H1 (cell line): ENCODE measurements at regions not wholly inside any gene's neighbourhood (a gene's known extent, or its start where the extent isn't known, plus 50 kb on each side); places are given as distances from the start of the nearest gene placed in this dataset.

Source experiments
- CTCF ChIA-PET: fragments of 300-600 bp; sonication (Branson Sonifier 250); formaldehyde crosslinking; loops from one replicate; lab custom pipeline; 2021; ENCODE audit not compliant: partially characterized antibody; lab: Charles Lee
- POLR2A ChIA-PET: fragments of 300-600 bp; sonication (Branson Sonifier 250); formaldehyde crosslinking; loops from one replicate; lab custom pipeline; 2021; ENCODE audit warnings: inconsistent platforms; ENCODE audit not compliant: partially characterized antibody; lab: Charles Lee
- DNase-seq, 2 experiments: peaks; one replicate each; pipeline versions ENCODE4 v3.0.0 to v3.0.0-alpha.2; 2010 to 2022; ENCODE audit warnings: low spot score in 2 of 2, low read depth in 1 of 2, mixed read lengths in 1 of 2
- FAIRE-seq: peaks from 2 replicates; lab custom pipeline; 2011; peaks lifted over from hg19 to GRCh38; lab: Jason Lieb, UNC
- H2AFZ ChIP-seq: 2 replicates; pipeline ENCODE4 v1.8.1; 2012; ENCODE audit warnings: low read length, inconsistent platforms
- H2AK5ac ChIP-seq: 2 replicates; pipeline ENCODE4 v1.6.1; 2013; ENCODE audit warnings: low read depth, low read length
- H2BK120ac ChIP-seq: replicated peaks from 2 replicates; pipeline ENCODE3; 2013; ENCODE audit warnings: low read depth, low read length, inconsistent platforms
- H2BK12ac ChIP-seq: 2 replicates; pipeline ENCODE4 v1.6.1; 2013; ENCODE audit warnings: low read depth, low read length
- H2BK15ac ChIP-seq: 2 replicates; pipeline ENCODE4 v1.6.1; 2013; ENCODE audit warnings: low read length
- H2BK20ac ChIP-seq: 2 replicates; pipeline ENCODE4 v1.6.1; 2013; ENCODE audit warnings: low read length
- H2BK5ac ChIP-seq: 2 replicates; pipeline ENCODE4 v1.6.1; 2013; ENCODE audit warnings: low read depth, low read length
- H3K14ac ChIP-seq: 2 replicates; pipeline ENCODE4 v1.6.1; 2013; ENCODE audit warnings: inconsistent platforms; ENCODE audit not compliant: insufficient read length
- H3K18ac ChIP-seq: 2 replicates; pipeline ENCODE4 v1.6.1; 2013; ENCODE audit warnings: low read length; ENCODE audit errors: extremely low read depth
- H3K23ac ChIP-seq: 2 replicates; pipeline ENCODE4 v1.6.1; 2013; ENCODE audit warnings: inconsistent platforms; ENCODE audit not compliant: insufficient read length
- H3K23me2 ChIP-seq: 2 replicates; pipeline ENCODE4 v1.6.1; 2013; ENCODE audit warnings: low read depth, low read length
- H3K27ac ChIP-seq: 2 replicates; pipeline ENCODE4 v1.6.1; 2011; ENCODE audit warnings: low read depth, low read length, inconsistent platforms
- H3K27me3 ChIP-seq, 4 experiments: replicated peaks in 1 of 4; 1 replicate in 1 of 4; 2 replicates in 3 of 4; pipeline versions ENCODE4 v1.6.1 to v1.8.1; 2011 to 2013; ENCODE audit warnings: low read length in 3 of 4, mild to moderate bottlenecking in 3 of 4, inconsistent platforms in 2 of 4, mixed read lengths in 2 of 4, moderate library complexity in 1 of 4; ENCODE audit not compliant: control insufficient read depth in 3 of 4, insufficient read depth in 3 of 4; ENCODE audit errors: extremely low read depth in 1 of 4
- H3K36me3 ChIP-seq, 4 experiments: 2 replicates each; pipeline versions ENCODE4 v1.6.1 to v1.8.1; 2011 to 2013; ENCODE audit warnings: mild to moderate bottlenecking in 4 of 4, low read length in 3 of 4, moderate library complexity in 2 of 4, control low read depth in 1 of 4, inconsistent platforms in 1 of 4; ENCODE audit not compliant: insufficient read depth in 4 of 4, control insufficient read depth in 2 of 4
- H3K4ac ChIP-seq: replicated peaks from 2 replicates; pipeline ENCODE3; 2013; ENCODE audit warnings: low read length, low read depth, mixed read lengths, inconsistent platforms; ENCODE audit not compliant: insufficient read length
- H3K4me1 ChIP-seq, 4 experiments: replicated peaks in 1 of 4; 1 replicate in 1 of 4; 2 replicates in 3 of 4; pipeline versions ENCODE4 v1.6.1 to v1.8.1; 2011 to 2013; ENCODE audit warnings: low read length in 3 of 4, inconsistent platforms in 2 of 4, mixed read lengths in 1 of 4; ENCODE audit not compliant: insufficient read depth in 4 of 4, control insufficient read depth in 3 of 4
- H3K4me2 ChIP-seq, 2 experiments: 2 replicates each; pipeline versions ENCODE4 v1.6.1 to v1.8.1; 2011 to 2013; ENCODE audit warnings: low read depth in 2 of 2, low read length in 2 of 2, control low read depth in 1 of 2, inconsistent platforms in 1 of 2, mild to moderate bottlenecking in 1 of 2; ENCODE audit not compliant: insufficient read depth in 1 of 2
- H3K4me3 ChIP-seq, 4 experiments: fragments of 200-600, 300-600 bp in 1 of 4; sonication (generic), shearing (Covaris generic), sonication (Bioruptor Twin) in 1 of 4; 2 replicates each; pipeline versions ENCODE4 v1.5.1 to v1.8.1; 2011 to 2016; ENCODE audit warnings: low read length in 4 of 4, low read depth in 3 of 4, control low read depth in 2 of 4, inconsistent platforms in 2 of 4, mild to moderate bottlenecking in 2 of 4, mixed read lengths in 1 of 4, moderate library complexity in 1 of 4; ENCODE audit not compliant: insufficient read depth in 2 of 4; ENCODE audit errors: extremely low read depth in 1 of 4
- H3K56ac ChIP-seq: replicated peaks from 2 replicates; pipeline ENCODE3; 2013; ENCODE audit warnings: low read depth, mild to moderate bottlenecking, mixed read lengths, low read length, inconsistent platforms; ENCODE audit not compliant: insufficient read length
- H3K79me1 ChIP-seq: 2 replicates; pipeline ENCODE4 v1.6.1; 2013; ENCODE audit warnings: low read depth, low read length, control low read depth
- H3K79me2 ChIP-seq, 2 experiments: 2 replicates each; pipeline versions ENCODE4 v1.6.1 to v1.8.1; 2012 to 2013; ENCODE audit warnings: low read length in 2 of 2, mild to moderate bottlenecking in 2 of 2, inconsistent platforms in 1 of 2; ENCODE audit not compliant: insufficient read depth in 2 of 2, control insufficient read depth in 1 of 2
- H3K9ac ChIP-seq, 4 experiments: replicated peaks in 1 of 4; 1 replicate in 1 of 4; 2 replicates in 3 of 4; pipeline versions ENCODE4 v1.6.1 to v1.8.1; 2011 to 2013; ENCODE audit warnings: low read depth in 3 of 4, low read length in 3 of 4, control low read depth in 2 of 4, mild to moderate bottlenecking in 2 of 4, moderate library complexity in 2 of 4, inconsistent platforms in 1 of 4; ENCODE audit errors: extremely low read depth in 1 of 4
- H3K9me3 ChIP-seq, 2 experiments: 2 replicates each; pipeline versions ENCODE4 v1.6.1 to v1.8.1; 2012 to 2013; ENCODE audit warnings: mild to moderate bottlenecking in 2 of 2, moderate library complexity in 2 of 2, control low read depth in 1 of 2, inconsistent platforms in 1 of 2, low read depth in 1 of 2, low read length in 1 of 2, mixed read lengths in 1 of 2; ENCODE audit not compliant: insufficient read depth in 2 of 2
- H4K20me1 ChIP-seq, 2 experiments: replicated peaks in 1 of 2; 2 replicates each; pipeline versions ENCODE3 to v1.8.1; 2011 to 2013; ENCODE audit warnings: inconsistent platforms in 2 of 2, low read length in 2 of 2, mild to moderate bottlenecking in 1 of 2; ENCODE audit not compliant: insufficient read depth in 2 of 2, control insufficient read depth in 1 of 2
- H4K5ac ChIP-seq: 2 replicates; pipeline ENCODE4 v1.6.1; 2013; ENCODE audit warnings: low read length, low read depth, mixed read lengths, inconsistent platforms; ENCODE audit not compliant: insufficient read length
- H4K8ac ChIP-seq: 2 replicates; pipeline ENCODE4 v1.8.0; 2013; ENCODE audit warnings: mild to moderate bottlenecking, moderate library complexity, low read length, inconsistent platforms; ENCODE audit not compliant: insufficient read depth; ENCODE audit errors: extremely low read depth
- H4K91ac ChIP-seq: replicated peaks from 2 replicates; pipeline ENCODE3; 2013; ENCODE audit warnings: low read length, mixed read lengths, inconsistent platforms; ENCODE audit not compliant: insufficient read length
- BRCA1 ChIP-seq: IDR thresholded peaks from 2 replicates; pipeline ENCODE4 v1.6.1; 2012; ENCODE audit warnings: low read depth, low read length, improper control_type of control experiment
- EP300 ChIP-seq, 2 experiments: IDR thresholded peaks; 1 replicate in 1 of 2; 2 replicates in 1 of 2; pipeline ENCODE4 v1.6.1; 2011 to 2012; ENCODE audit warnings: low read depth in 2 of 2, low read length in 2 of 2, mild to moderate bottlenecking in 2 of 2, borderline replicate concordance in 1 of 2, inconsistent platforms in 1 of 2, moderate library complexity in 1 of 2
- FOSL1 ChIP-seq: IDR thresholded peaks from 2 replicates; pipeline ENCODE4 v1.6.1; 2011; ENCODE audit warnings: mild to moderate bottlenecking, low read depth, low read length, moderate library complexity; ENCODE audit not compliant: insufficient read depth
- JUND ChIP-seq: IDR thresholded peaks from 2 replicates; pipeline ENCODE4 v1.6.1; 2011; ENCODE audit warnings: mild to moderate bottlenecking, improper control_type of control experiment, low read length
- NRF1 ChIP-seq: IDR thresholded peaks from 2 replicates; pipeline ENCODE4 v1.6.1; 2011; ENCODE audit warnings: mild to moderate bottlenecking, low read depth, low read length, improper control_type of control experiment
- RAD21 ChIP-seq, 2 experiments: IDR thresholded peaks in 1 of 2; conservative IDR thresholded peaks in 1 of 2; 2 replicates each; pipeline ENCODE4 v1.6.1; 2011; ENCODE audit warnings: low read depth in 2 of 2, low read length in 2 of 2, improper control_type of control experiment in 1 of 2, inconsistent platforms in 1 of 2, mild to moderate bottlenecking in 1 of 2, moderate library complexity in 1 of 2
- RNF2 ChIP-seq: fragments of 200-900, 300-1000 bp; sonication (generic); IDR thresholded peaks from 2 replicates; pipeline ENCODE4 v1.7.1; 2016; ENCODE audit warnings: borderline replicate concordance, low read depth, mild to moderate bottlenecking, antibody characterized with exemption, low read length; ENCODE audit not compliant: poor library complexity, severe bottlenecking; ENCODE audit errors: missing control alignments
- SAP30 ChIP-seq: fragments of 300-600 bp; sonication (generic); IDR thresholded peaks from 2 replicates; pipeline ENCODE4 v1.7.1; 2012; ENCODE audit warnings: low read length, moderate library complexity, mild to moderate bottlenecking, inconsistent platforms; ENCODE audit not compliant: insufficient read depth, insufficient replicate concordance
- SIX5 ChIP-seq: IDR thresholded peaks from 2 replicates; pipeline ENCODE4 v1.6.1; 2011; ENCODE audit warnings: mild to moderate bottlenecking, low read depth, low read length
- SP4 ChIP-seq: IDR thresholded peaks from 2 replicates; pipeline ENCODE4 v1.6.1; 2012; ENCODE audit warnings: low read length, inconsistent platforms
- WGBS, 2 experiments: shearing (Covaris generic) in 1 of 2; methylation state at CpG; one replicate each; pipeline versions ENCODE4 v1.1.6 to v1.1.7; 2013 to 2015; ENCODE audit warnings: low lambda C conversion rate in 2 of 2, mixed read lengths in 2 of 2, inconsistent platforms in 1 of 2, low coverage in 1 of 2, missing lambda C conversion rate in 1 of 2; ENCODE audit not compliant: insufficient replicate concordance in 2 of 2, insufficient coverage in 1 of 2, insufficient read length in 1 of 2; ENCODE audit errors: extremely low coverage in 1 of 2, missing lambda C conversion rate in 1 of 2; 5-methylcytosine and 5-hydroxymethylcytosine counted together
- TF ChIP-seq, protein P1 (sequence below), 3 experiments: IDR thresholded peaks; 1 replicate in 2 of 3; 2 replicates in 1 of 3; pipeline versions ENCODE4 v1.5.1 to v1.6.1; 2011; ENCODE audit warnings: low read length in 3 of 3, mild to moderate bottlenecking in 3 of 3, inconsistent platforms in 2 of 3, low read depth in 1 of 3, moderate library complexity in 1 of 3; ENCODE audit not compliant: insufficient read depth in 1 of 3; ENCODE audit errors: control extremely low read depth in 1 of 3

DNA sequence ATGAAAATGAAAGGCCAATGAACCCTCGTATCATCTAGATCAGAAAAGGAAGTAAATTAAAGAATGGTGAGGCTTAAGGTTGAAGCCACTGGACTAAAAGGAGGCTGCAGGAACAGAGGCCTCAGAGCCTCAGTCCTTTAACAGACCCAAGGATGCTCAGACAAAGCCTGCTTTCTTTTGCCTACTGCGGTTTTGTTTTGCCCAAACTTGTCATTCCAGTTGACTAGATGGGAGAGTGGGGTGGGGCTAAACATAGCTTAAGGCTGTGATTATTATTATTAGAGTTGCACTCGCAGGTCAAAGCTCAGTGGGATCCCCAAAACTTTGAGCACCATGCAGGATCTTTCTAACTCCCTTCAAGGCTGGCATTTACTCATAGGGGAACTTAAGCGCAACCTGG, 163.9 kb downstream of the RBM46 start:
- CTCF ChIA-PET, result interaction anchor here (0.7 to 1.3 kb wide), 3 partner anchors 38 to 319 kb away, joined by 3 to 5 read pairs (median 3); no protein-coding TSS in a partner anchor
- peaks cover 4 to 6% of the 10 kb centered on the region in 2 experiments; a peak in 3 of 4 replicates for H3K9me3 ChIP-seq
- H4K91ac ChIP-seq, result no peak overlapping the region
- H2BK20ac ChIP-seq, result no peak overlapping the region
- no peak overlapping the region for H3K4me2 ChIP-seq
- H2BK15ac ChIP-seq, result no peak overlapping the region
- H3K23me2 ChIP-seq, result no peaks in the 10 kb centered on the region
- no peak overlapping the region for H4K5ac ChIP-seq
- H2BK5ac ChIP-seq, result no peak overlapping the region
- POLR2A ChIA-PET, result no interaction called here
- H3K79me2 ChIP-seq, result no peaks in the 10 kb centered on the region
- no peak overlapping the region for H2BK120ac ChIP-seq
- no peak overlapping the region for H3K4ac ChIP-seq
- FAIRE-seq (no peak), DNase-seq (no peak)
- no peak overlapping the region for H3K14ac ChIP-seq
- H3K18ac ChIP-seq, result no peak overlapping the region
- H3K56ac ChIP-seq, result no peak overlapping the region
- H3K23ac ChIP-seq, result no peak overlapping the region
- H2AK5ac ChIP-seq, result no peak overlapping the region
- H3K4me3 ChIP-seq, result no peak overlapping the region
- 92% methylated on average over 4 of the region's 4 CpGs; no CpG with 5 or more reads in 1 of the 2 experiments for WGBS, 2 experiments
- H3K27me3 ChIP-seq, result peaks cover 0 to 1% (median 0%) of the 10 kb centered on the region in 4 experiments; a peak in 1 of 7 replicates
- no peak overlapping the region for H3K9ac ChIP-seq
- H3K79me1 ChIP-seq, result no peaks in the 10 kb centered on the region
- no peak overlapping the region for H4K8ac ChIP-seq
- no peak overlapping the region for H3K27ac ChIP-seq
- H2BK12ac ChIP-seq, result no peak overlapping the region
- H3K4me1 ChIP-seq, result no peaks in the 10 kb centered on the region
- H2AFZ ChIP-seq, result 0 out of 2 replicates have a peak overlapping the region, but pooled peaks have one; percentile 23
- H4K20me1 ChIP-seq, result no peaks in the 10 kb centered on the region
- H3K36me3 ChIP-seq, result no peaks in the 10 kb centered on the region
- no peak for TF ChIP-seq SP4
- no peak for TF ChIP-seq SAP30
- TF ChIP-seq EP300 (IDR thresholded peaks at IDR 0.05; ENCODE audit: borderline replicate concordance in 1 of 2, low read depth in 2 of 2, low read length in 2 of 2), result no peak
- no peak for TF ChIP-seq SIX5
- TF ChIP-seq BRCA1, result no peak
- TF ChIP-seq JUND, result no peak
- no peak for TF ChIP-seq NRF1
- no peak for TF ChIP-seq RAD21 (IDR thresholded peaks at IDR 0.05 in 1 of 2, conservative IDR thresholded peaks at IDR 0.05 in 1 of 2; ENCODE audit: low read depth in 2 of 2, low read length in 2 of 2)
- TF ChIP-seq FOSL1, result no peak
- TF ChIP-seq, protein P1, sequence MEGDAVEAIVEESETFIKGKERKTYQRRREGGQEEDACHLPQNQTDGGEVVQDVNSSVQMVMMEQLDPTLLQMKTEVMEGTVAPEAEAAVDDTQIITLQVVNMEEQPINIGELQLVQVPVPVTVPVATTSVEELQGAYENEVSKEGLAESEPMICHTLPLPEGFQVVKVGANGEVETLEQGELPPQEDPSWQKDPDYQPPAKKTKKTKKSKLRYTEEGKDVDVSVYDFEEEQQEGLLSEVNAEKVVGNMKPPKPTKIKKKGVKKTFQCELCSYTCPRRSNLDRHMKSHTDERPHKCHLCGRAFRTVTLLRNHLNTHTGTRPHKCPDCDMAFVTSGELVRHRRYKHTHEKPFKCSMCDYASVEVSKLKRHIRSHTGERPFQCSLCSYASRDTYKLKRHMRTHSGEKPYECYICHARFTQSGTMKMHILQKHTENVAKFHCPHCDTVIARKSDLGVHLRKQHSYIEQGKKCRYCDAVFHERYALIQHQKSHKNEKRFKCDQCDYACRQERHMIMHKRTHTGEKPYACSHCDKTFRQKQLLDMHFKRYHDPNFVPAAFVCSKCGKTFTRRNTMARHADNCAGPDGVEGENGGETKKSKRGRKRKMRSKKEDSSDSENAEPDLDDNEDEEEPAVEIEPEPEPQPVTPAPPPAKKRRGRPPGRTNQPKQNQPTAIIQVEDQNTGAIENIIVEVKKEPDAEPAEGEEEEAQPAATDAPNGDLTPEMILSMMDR (IDR thresholded peaks at IDR 0.05; ENCODE audit: control extremely low read depth in 1 of 3, insufficient read depth in 1 of 3, low read depth in 1 of 3, low read length in 3 of 3), result no peak
- TF ChIP-seq RNF2, result no peak
